Endothelial cell of umbilical vein (primary cell): ENCODE measurements at regions not wholly inside any gene's neighbourhood (a gene's known extent, or its start where the extent isn't known, plus 50 kb on each side); places are given as distances from the start of the nearest gene placed in this dataset.

ENCODE experiments used
- BruUV-seq: library from RNA; stranded (reverse); fragments of 400-500 nt; replicated peaks from 2 replicates; lab custom pipeline; 2021; lab: Mats Ljungman, UMichigan
- CTCF ChIA-PET: fragments of 300-600, 350-600 bp; sonication (Branson Sonifier 250); formaldehyde crosslinking; loops from one replicate; lab custom pipeline; 2021; ENCODE audit warnings: antibody characterized with exemption, inconsistent platforms; lab: Charles Lee
- POLR2A ChIA-PET: fragments of 300-600, 350-600 bp; sonication (Branson Sonifier 250); formaldehyde crosslinking; loops from one replicate; lab custom pipeline; 2021; ENCODE audit warnings: antibody characterized with exemption, inconsistent platforms; lab: Charles Lee
- DNase-seq: peaks from one replicate; pipeline ENCODE4 v3.0.0-alpha.2; 2011; ENCODE audit warnings: low read depth, low spot score
- FAIRE-seq: peaks from 2 replicates; lab custom pipeline; 2011; peaks lifted over from hg19 to GRCh38; lab: Jason Lieb, UNC
- H2AFZ ChIP-seq: 2 replicates; pipeline ENCODE4 v1.6.0; 2012; ENCODE audit warnings: low read depth, low read length, control low read depth, inconsistent platforms
- H3K27ac ChIP-seq: 2 replicates; pipeline ENCODE4 v1.5.1; 2011; ENCODE audit warnings: low read depth, mild to moderate bottlenecking, control low read depth, low read length, moderate library complexity; ENCODE audit not compliant: insufficient read depth
- H3K27me3 ChIP-seq, 2 experiments: 2 replicates each; pipeline versions ENCODE4 v1.6.0 to v1.6.1; 2011; ENCODE audit warnings: low read length in 2 of 2, mixed read lengths in 1 of 2; ENCODE audit not compliant: control insufficient read depth in 2 of 2, insufficient read depth in 2 of 2
- H3K36me3 ChIP-seq, 2 experiments: 2 replicates in 1 of 2; 3 replicates in 1 of 2; pipeline ENCODE4 v1.5.1; 2011; ENCODE audit warnings: low read length in 2 of 2, mild to moderate bottlenecking in 1 of 2, moderate library complexity in 1 of 2; ENCODE audit not compliant: control insufficient read depth in 2 of 2, insufficient read depth in 2 of 2; ENCODE audit errors: extremely low read depth in 1 of 2
- H3K4me1 ChIP-seq: 3 replicates; pipeline ENCODE4 v1.5.1; 2011; ENCODE audit warnings: mild to moderate bottlenecking, low read length; ENCODE audit not compliant: control insufficient read depth, insufficient read depth; ENCODE audit errors: extremely low read depth
- H3K4me2 ChIP-seq: 2 replicates; pipeline ENCODE4 v1.6.1; 2011; ENCODE audit warnings: low read length, control low read depth, mixed read lengths; ENCODE audit not compliant: insufficient read depth
- H3K4me3 ChIP-seq, 3 experiments: fragments of 200-600 bp in 1 of 3; sonication (generic), shearing (Covaris generic) in 1 of 3; replicated peaks in 1 of 3; 2 replicates each; pipeline ENCODE4 v1.5.1; 2011 to 2016; ENCODE audit warnings: control low read depth in 3 of 3, low read length in 3 of 3, mild to moderate bottlenecking in 2 of 3, inconsistent platforms in 1 of 3, low read depth in 1 of 3, moderate library complexity in 1 of 3; ENCODE audit not compliant: insufficient read depth in 1 of 3
- H3K79me2 ChIP-seq: 2 replicates; pipeline ENCODE4 v1.6.0; 2012; ENCODE audit warnings: low read length, inconsistent platforms; ENCODE audit not compliant: control insufficient read depth, insufficient read depth
- H3K9ac ChIP-seq: replicated peaks from 2 replicates; pipeline ENCODE3; 2011; ENCODE audit warnings: low read length, control low read depth; ENCODE audit not compliant: insufficient read depth; ENCODE audit errors: extremely low read depth
- H3K9me1 ChIP-seq: replicated peaks from 3 replicates; pipeline ENCODE4 v1.6.0; 2011; ENCODE audit warnings: mild to moderate bottlenecking, low read length; ENCODE audit not compliant: control insufficient read depth, insufficient read depth; ENCODE audit errors: extremely low read depth
- H3K9me3 ChIP-seq: replicated peaks from 2 replicates; pipeline ENCODE4 v1.5.1; 2012; ENCODE audit warnings: low read length, inconsistent platforms; ENCODE audit not compliant: control insufficient read depth, insufficient read depth
- H4K20me1 ChIP-seq: replicated peaks from 2 replicates; pipeline ENCODE3; 2011; ENCODE audit warnings: mild to moderate bottlenecking, low read length; ENCODE audit not compliant: control insufficient read depth, insufficient read depth; ENCODE audit errors: extremely low read depth
- EZH2 ChIP-seq: IDR thresholded peaks from 2 replicates; pipeline ENCODE4 v1.6.1; 2012; ENCODE audit warnings: borderline replicate concordance, low read depth, mild to moderate bottlenecking, moderate library complexity, low read length, inconsistent platforms; ENCODE audit not compliant: severe bottlenecking
- FOS ChIP-seq: IDR thresholded peaks from 2 replicates; pipeline ENCODE4 v1.6.1; 2011; ENCODE audit warnings: mild to moderate bottlenecking, low read length, moderate library complexity, borderline replicate concordance; ENCODE audit not compliant: insufficient read depth
- GATA2 ChIP-seq: IDR thresholded peaks from 2 replicates; pipeline ENCODE4 v1.7.0; 2011; ENCODE audit warnings: low read depth, mild to moderate bottlenecking, moderate library complexity, mixed read lengths, low read length; ENCODE audit not compliant: insufficient read length, insufficient read depth
- JUN ChIP-seq: IDR thresholded peaks from 2 replicates; pipeline ENCODE4 v1.6.1; 2011; ENCODE audit warnings: borderline replicate concordance, low read depth; ENCODE audit not compliant: insufficient read length, insufficient read depth
- MYC ChIP-seq: IDR thresholded peaks from one replicate; pipeline ENCODE4 v1.6.1; 2011; ENCODE audit warnings: mild to moderate bottlenecking, low read depth, low read length
- POLR2A ChIP-seq: IDR thresholded peaks from 2 replicates; pipeline ENCODE4 v1.6.1; 2012; ENCODE audit warnings: low read depth, mild to moderate bottlenecking, control low read depth, low read length
- POLR2AphosphoS5 ChIP-seq: IDR thresholded peaks from 2 replicates; pipeline ENCODE4 v1.6.1; 2012; ENCODE audit warnings: low read depth, mild to moderate bottlenecking, control low read depth, low read length, moderate library complexity; ENCODE audit not compliant: insufficient read depth
- dilution Hi-C: fragments of 300-500 bp; cut with MboI; formaldehyde crosslinking; loops from one replicate; pipeline ENCODE4 v1.15.0; 2019; ENCODE audit warnings: low sequenced_read_pairs; ENCODE audit not compliant: extremely low pct_ligation_motif_present
- intact Hi-C: fragments of 100-400 bp; cut with micrococcal nuclease; formaldehyde crosslinking; loops from one replicate; pipeline ENCODE4 v1.10.0; 2022
- TF ChIP-seq, protein P1 (sequence below): IDR thresholded peaks from 2 replicates; pipeline ENCODE4 v1.6.1; 2011; ENCODE audit not compliant: insufficient read depth, insufficient read length
- TF ChIP-seq, protein P2 (sequence below), 2 donors: IDR thresholded peaks; 1 replicate in 1 of 2; 2 replicates in 1 of 2; pipeline ENCODE4 v1.5.1; 2011; ENCODE audit warnings: low read length in 2 of 2, mild to moderate bottlenecking in 2 of 2, moderate library complexity in 2 of 2, control low read depth in 1 of 2, inconsistent platforms in 1 of 2, low read depth in 1 of 2; ENCODE audit not compliant: insufficient read depth in 1 of 2; ENCODE audit errors: extremely low read depth in 1 of 2

DNA sequence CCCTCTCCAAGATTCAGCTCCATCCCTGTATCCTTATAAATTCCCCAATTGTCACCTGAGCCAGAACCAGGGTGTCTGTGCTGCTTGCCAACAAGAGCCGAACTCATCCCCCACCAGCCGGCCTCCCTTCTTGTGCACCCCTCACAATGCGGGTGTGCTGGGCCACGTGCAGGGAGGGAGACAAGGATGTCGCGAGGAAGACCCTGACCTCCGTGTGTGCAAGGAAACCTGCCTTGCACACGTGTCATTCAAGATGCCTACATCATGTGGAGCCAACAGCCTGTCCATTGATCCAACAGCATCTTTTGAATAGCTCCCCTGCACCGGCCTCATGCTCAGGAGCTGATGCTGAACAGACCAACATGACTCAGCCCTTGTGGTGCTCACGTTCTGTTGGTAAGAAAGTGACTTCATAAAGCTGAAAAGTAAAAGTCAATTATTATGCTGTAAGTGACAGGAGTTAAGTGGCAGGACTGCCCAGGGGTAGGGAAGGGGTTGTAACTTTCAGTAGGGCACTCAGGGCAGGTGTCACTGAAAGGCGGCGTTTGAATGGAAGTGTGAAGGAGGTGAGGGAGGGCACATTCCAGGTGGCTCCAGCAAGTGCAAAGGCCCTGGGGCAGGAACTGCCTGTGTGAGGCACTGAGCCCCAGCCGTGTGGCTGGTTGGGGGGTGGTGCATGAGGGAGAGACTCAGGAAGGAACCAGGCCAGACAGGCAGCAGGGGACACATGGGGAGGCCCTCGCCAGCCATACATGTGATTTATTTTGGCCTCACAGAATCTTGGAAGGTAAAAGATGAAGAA is 302.2 kb downstream of the FOXL1 start:
- BruUV-seq = no TSS peak
- Histone ChIP-seq H2AFZ (no peak overlapping the region), H3K4me3 (no peak overlapping the region), H3K9me3 (no peaks in the 10 kb centered on the region), H3K36me3 (no peaks in the 10 kb centered on the region), H3K4me1 (no peaks in the 10 kb centered on the region), H3K9me1 (no peaks in the 10 kb centered on the region), H3K27ac (no peak overlapping the region), H3K9ac (no peak overlapping the region), H4K20me1 (no peaks in the 10 kb centered on the region), H3K4me2 (no peak overlapping the region), H3K27me3 (no peaks in the 10 kb centered on the region), H3K79me2 (no peaks in the 10 kb centered on the region)
- POLR2A ChIA-PET = no interaction called here
- CTCF ChIA-PET = no interaction called here
- DNase-seq (no peak), FAIRE-seq (no peak)
- TF ChIP-seq EZH2 = no peak
- no peak for TF ChIP-seq POLR2A
- TF ChIP-seq, protein P1, sequence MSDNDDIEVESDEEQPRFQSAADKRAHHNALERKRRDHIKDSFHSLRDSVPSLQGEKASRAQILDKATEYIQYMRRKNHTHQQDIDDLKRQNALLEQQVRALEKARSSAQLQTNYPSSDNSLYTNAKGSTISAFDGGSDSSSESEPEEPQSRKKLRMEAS = no peak
- TF ChIP-seq, protein P2, sequence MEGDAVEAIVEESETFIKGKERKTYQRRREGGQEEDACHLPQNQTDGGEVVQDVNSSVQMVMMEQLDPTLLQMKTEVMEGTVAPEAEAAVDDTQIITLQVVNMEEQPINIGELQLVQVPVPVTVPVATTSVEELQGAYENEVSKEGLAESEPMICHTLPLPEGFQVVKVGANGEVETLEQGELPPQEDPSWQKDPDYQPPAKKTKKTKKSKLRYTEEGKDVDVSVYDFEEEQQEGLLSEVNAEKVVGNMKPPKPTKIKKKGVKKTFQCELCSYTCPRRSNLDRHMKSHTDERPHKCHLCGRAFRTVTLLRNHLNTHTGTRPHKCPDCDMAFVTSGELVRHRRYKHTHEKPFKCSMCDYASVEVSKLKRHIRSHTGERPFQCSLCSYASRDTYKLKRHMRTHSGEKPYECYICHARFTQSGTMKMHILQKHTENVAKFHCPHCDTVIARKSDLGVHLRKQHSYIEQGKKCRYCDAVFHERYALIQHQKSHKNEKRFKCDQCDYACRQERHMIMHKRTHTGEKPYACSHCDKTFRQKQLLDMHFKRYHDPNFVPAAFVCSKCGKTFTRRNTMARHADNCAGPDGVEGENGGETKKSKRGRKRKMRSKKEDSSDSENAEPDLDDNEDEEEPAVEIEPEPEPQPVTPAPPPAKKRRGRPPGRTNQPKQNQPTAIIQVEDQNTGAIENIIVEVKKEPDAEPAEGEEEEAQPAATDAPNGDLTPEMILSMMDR (IDR thresholded peaks at IDR 0.05; ENCODE audit: extremely low read depth in 1 of 2, insufficient read depth in 1 of 2, low read depth in 1 of 2, low read length in 2 of 2) = no peak
- intact Hi-C loops (no loop called here), dilution Hi-C loops (no loop called here)

DNA sequence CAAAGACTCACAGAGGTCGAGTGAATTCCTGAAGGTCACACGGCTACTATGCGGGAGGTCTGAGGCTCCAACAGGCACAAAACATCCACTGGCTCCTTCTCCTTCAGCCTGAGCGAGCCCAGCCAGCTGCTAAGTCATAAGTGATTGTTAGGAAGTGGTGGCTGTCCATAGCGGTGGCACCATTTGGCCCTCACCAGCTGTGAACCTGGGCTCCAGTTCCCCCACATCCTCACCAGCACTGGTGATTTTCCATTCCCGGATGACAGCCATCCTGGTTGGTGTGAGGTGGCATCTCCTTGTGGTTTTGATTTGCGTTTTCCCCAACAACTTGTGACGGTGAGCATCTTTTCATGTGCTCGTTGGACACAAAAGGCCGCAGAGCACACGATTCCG is 302.8 kb downstream of the FOXL1 start:
- dilution Hi-C loops (no loop called here), intact Hi-C loops (no loop called here)
- H3K4me2 ChIP-seq = no peak overlapping the region
- H3K27me3 ChIP-seq = no peaks in the 10 kb centered on the region
- no peak for DNase-seq
- no peak overlapping the region for H3K4me3 ChIP-seq
- TF ChIP-seq POLR2AphosphoS5 (no peak), GATA2 (no peak), EZH2 (no peak), JUN (no peak), FOS (no peak), MYC (no peak)
- TF ChIP-seq, protein P1 = no peak
- TF ChIP-seq, protein P2 (IDR thresholded peaks at IDR 0.05; ENCODE audit: extremely low read depth in 1 of 2, insufficient read depth in 1 of 2, low read depth in 1 of 2, low read length in 2 of 2) = no peak
- BruUV-seq = no TSS peak
- H3K9ac ChIP-seq = no peak overlapping the region
- H3K36me3 ChIP-seq = no peaks in the 10 kb centered on the region
- no peaks in the 10 kb centered on the region for H3K9me1 ChIP-seq
- H3K27ac ChIP-seq = no peak overlapping the region
- H3K79me2 ChIP-seq = no peaks in the 10 kb centered on the region
- H3K4me1 ChIP-seq = no peaks in the 10 kb centered on the region
- FAIRE-seq = no peak
- H4K20me1 ChIP-seq = no peaks in the 10 kb centered on the region
- H2AFZ ChIP-seq = no peak overlapping the region
- CTCF ChIA-PET = no interaction called here
- POLR2A ChIA-PET = no interaction called here
- no peaks in the 10 kb centered on the region for H3K9me3 ChIP-seq
